KG1 (cell line): ENCODE measurements at regions not wholly inside any gene's neighbourhood (a gene's known extent, or its start where the extent isn't known, plus 50 kb on each side); places are given as distances from the start of the nearest gene placed in this dataset.
A peak's percentile ranks its signal among the peaks of the same experiment; 100 is the strongest.

ENCODE experiments used
- DNase-seq: peaks from one replicate; lab custom pipeline; 2025; lab: John Stamatoyannopoulos, UW

- no peak for DNase-seq
These were observed 74.6 kb upstream of the NPAS1 start for GRCh38 chr19:46944918-46945628.

- no peak for DNase-seq
These were observed 73.7 kb upstream of the NPAS1 start for GRCh38 chr19:46945694-46946489.

- DNase-seq, result no peak
These were observed 72.9 kb upstream of the NPAS1 start for GRCh38 chr19:46946611-46947238.

- no peak for DNase-seq
These were observed 71.8 kb upstream of the NPAS1 start for GRCh38 chr19:46947866-46948265.

- no peak for DNase-seq
These were observed 69.0 kb upstream of the NPAS1 start for GRCh38 chr19:46950526-46951170.

- DNase-seq, result no peak
These were observed 68.3 kb upstream of the NPAS1 start for GRCh38 chr19:46951171-46951986.

- no peak for DNase-seq
These were observed 66.8 kb upstream of the NPAS1 start for GRCh38 chr19:46952874-46953273.

GRCh38 chr19:46953955-46954501 lies 65.6 kb upstream of the NPAS1 start:
- DNase-seq, result no peak

GRCh38 chr19:46954502-46954992 lies 65.1 kb upstream of the NPAS1 start:
- no peak for DNase-seq

GRCh38 chr19:46954993-46955812 lies 64.4 kb upstream of the NPAS1 start:
- DNase-seq, result peak; percentile 52

- no peak for DNase-seq
These were observed 63.7 kb upstream of the NPAS1 start for GRCh38 chr19:46955813-46956371.

GRCh38 chr19:46958532-46958931 lies 61.1 kb upstream of the NPAS1 start:
- no peak for DNase-seq

- DNase-seq, result no peak
These were observed 59.6 kb upstream of the NPAS1 start for GRCh38 chr19:46959894-46960556.

- DNase-seq, result no peak
These were observed 57.5 kb upstream of the NPAS1 start for GRCh38 chr19:46962030-46962570.

GRCh38 chr19:46963093-46963734 lies 56.4 kb upstream of the NPAS1 start:
- no peak for DNase-seq

- DNase-seq, result no peak
These were observed 52.0 kb upstream of the NPAS1 start for GRCh38 chr19:46967578-46968032.
